NT2/D1 (cell line): ENCODE measurements at regions not wholly inside any gene's neighbourhood (a gene's known extent, or its start where the extent isn't known, plus 50 kb on each side); places are given as distances from the start of the nearest gene placed in this dataset.

Experiments used
- YY1 ChIP-seq: IDR thresholded peaks from 2 replicates; pipeline ENCODE4 v1.6.1; 2011; ENCODE audit not compliant: insufficient read length, insufficient read depth
- ZNF274 ChIP-seq: IDR thresholded peaks from 2 replicates; pipeline ENCODE4 v1.6.1; 2011; ENCODE audit warnings: mild to moderate bottlenecking, low read depth, low read length

DNA sequence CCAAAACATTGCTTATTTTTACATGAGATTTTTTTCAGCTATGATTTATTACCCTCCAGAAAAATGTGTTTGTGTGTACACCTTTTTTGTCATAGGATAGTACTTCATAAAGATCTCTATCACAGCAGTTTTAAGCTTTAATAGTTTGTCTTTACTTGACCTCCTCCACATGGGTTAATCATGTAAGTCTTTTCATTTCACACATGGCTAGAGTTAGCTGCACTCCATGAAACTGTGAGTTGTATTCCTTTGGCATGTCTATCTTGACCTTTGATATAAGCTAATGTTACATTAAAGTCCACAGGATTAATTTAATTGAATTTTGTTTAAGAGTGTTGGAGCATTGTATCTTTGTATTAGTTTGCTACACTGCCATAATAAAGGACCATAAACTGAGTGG, 217.1 kb downstream of the OTOL1 start:
- TF ChIP-seq ZNF274 (no peak), YY1 (no peak)
